ENCODE measurements at regions not wholly inside any gene's neighbourhood (a gene's known extent, or its start where the extent isn't known, plus 50 kb on each side); places are given as distances from the start of the nearest gene placed in this dataset.

DNA sequence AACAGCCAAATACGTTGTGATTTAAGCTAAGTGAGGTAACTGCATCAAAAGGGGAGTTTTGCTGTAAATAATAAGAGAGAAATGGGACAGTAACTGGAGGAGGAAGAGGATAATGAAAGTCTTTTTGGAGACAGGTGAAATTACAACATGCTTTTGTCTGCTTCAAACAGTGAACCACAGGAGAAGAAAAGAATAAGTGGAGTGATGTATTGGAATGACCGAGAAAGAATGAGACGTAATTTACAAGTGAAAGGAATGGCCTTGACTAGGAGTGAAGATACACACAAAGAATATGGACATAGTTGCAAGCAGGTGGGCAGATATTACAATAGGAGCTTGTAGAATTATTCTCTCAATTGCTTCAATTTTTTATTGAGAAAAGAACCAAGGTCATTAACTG, 550.8 kb downstream of the DIPK2A start:
- ATAC-seq (replicated peaks in 1 of 2), result no peak
- Mint-ChIP-seq H3K4me3 (no peak overlapping the region), H3K27ac (no peak overlapping the region), H3K4me1 (ENCODE audit: low read depth) (no peaks in the 10 kb centered on the region), H3K9me3 (peaks cover 0 to 1% of the 10 kb centered on the region in 2 donors), H3K36me3 (ENCODE audit: insufficient read depth in 2 of 2) (no peaks in the 10 kb centered on the region), H3K27me3 (ENCODE audit: low read depth) (no peaks in the 10 kb centered on the region)
- DNase-seq, result no peak

DNA sequence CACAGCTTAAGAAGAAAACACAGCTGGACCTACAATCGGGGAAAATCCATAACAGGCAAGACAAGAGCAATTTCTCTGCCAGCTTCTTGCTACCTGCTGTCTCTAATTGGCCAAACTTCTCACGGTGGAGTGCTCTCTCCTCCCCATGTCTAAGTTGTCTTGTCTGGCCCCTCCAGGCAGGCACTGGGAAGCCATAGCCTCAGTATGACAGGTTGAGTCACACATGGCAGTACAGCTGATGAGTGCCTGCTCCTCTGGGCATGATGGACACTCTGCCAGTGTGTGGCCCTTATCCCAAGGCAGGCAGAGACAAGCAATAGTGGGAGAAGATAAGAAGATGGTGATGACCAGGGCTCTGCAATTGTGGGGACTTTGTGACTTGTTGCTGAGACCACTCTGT, 551.8 kb downstream of the DIPK2A start:
- Mint-ChIP-seq H3K27me3 (ENCODE audit: low read depth) (no peaks in the 10 kb centered on the region), H3K9me3 (no peaks in the 10 kb centered on the region), H3K27ac (no peak overlapping the region), H3K4me3 (no peak overlapping the region), H3K36me3 (ENCODE audit: insufficient read depth in 2 of 2) (no peaks in the 10 kb centered on the region), H3K4me1 (ENCODE audit: low read depth) (no peaks in the 10 kb centered on the region)
- DNase-seq (no peak), ATAC-seq (replicated peaks in 1 of 2) (no peak)

DNA sequence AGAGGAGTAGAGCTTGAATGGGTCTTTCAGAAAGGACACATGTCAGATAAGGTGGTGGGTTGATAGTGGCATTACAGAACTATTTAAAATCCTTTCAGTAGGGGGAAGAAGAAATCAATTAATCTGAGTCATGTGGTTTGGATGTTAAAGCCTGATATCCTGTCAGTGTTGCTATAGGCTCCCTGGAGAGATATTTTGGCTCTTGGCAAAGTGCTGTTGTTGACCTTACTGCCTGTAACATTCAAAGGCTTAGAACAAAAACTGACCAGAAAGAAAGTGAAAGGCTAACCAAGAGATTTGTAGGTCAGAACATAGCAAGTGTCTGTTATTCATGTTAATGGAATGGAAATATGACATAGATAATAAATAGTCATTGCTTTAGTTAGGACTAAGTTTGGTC, 552.9 kb downstream of the DIPK2A start:
- Mint-ChIP-seq H3K27me3 (ENCODE audit: low read depth) (no peaks in the 10 kb centered on the region), H3K4me3 (no peak overlapping the region), H3K36me3 (ENCODE audit: insufficient read depth in 2 of 2) (no peaks in the 10 kb centered on the region), H3K4me1 (ENCODE audit: low read depth) (no peaks in the 10 kb centered on the region), H3K9me3 (no peaks in the 10 kb centered on the region), H3K27ac (no peak overlapping the region)
- ATAC-seq (replicated peaks in 1 of 2), result no peak
- DNase-seq, result no peak

DNA sequence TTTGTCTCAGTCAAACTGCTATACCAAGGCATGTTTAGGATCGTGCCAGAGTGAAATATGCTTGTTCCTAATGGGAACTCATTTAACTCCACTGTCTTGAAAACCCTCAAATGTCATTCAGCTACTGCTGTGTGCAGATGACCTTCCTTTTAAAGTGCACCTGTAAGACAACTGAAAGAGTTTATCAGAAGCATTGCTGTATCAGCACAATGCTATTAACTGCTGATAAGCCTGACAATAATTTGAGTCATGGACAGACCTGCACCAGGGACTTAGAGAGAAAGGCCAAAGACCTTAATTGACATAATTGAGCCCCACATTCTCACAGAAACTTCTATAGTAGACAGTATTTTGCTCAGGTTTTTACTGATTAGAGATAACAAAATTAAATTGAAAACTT, 557.9 kb downstream of the DIPK2A start:
- no peak for DNase-seq
- no peak overlapping the region for H3K4me3 Mint-ChIP-seq
- H3K27ac Mint-ChIP-seq, result no peak overlapping the region
- no peaks in the 10 kb centered on the region for H3K4me1 Mint-ChIP-seq (ENCODE audit: low read depth)
- H3K36me3 Mint-ChIP-seq (ENCODE audit: insufficient read depth in 2 of 2), result no peaks in the 10 kb centered on the region
- no peaks in the 10 kb centered on the region for H3K27me3 Mint-ChIP-seq (ENCODE audit: low read depth)
- H3K9me3 Mint-ChIP-seq, result no peaks in the 10 kb centered on the region
- ATAC-seq (replicated peaks in 1 of 2), result no peak

DNA sequence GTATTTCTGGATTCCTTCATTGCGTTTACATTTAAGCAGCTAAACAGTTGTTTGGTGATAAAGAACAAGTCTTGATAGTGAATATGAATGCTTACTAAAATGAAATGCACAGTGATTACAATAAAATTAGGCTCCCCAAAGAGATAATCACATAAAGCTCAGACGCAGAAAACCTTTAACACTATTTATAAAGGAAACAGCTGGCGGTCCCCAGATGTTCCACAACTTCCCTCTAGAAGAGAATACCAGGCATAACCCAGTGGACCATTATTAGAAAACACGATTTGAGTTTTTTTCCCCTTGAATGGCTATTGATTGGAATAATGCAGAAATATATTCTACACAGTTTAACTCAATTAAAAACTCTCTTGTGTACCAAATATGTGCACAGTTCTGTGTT, 573.2 kb downstream of the DIPK2A start:
- DNase-seq, result no peak
- Mint-ChIP-seq H3K27ac (no peak overlapping the region), H3K4me1 (ENCODE audit: low read depth) (no peaks in the 10 kb centered on the region), H3K4me3 (no peak overlapping the region), H3K9me3 (no peaks in the 10 kb centered on the region), H3K27me3 (ENCODE audit: low read depth) (no peaks in the 10 kb centered on the region), H3K36me3 (ENCODE audit: insufficient read depth in 2 of 2) (no peaks in the 10 kb centered on the region)
- no peak for ATAC-seq (replicated peaks in 1 of 2)

DNA sequence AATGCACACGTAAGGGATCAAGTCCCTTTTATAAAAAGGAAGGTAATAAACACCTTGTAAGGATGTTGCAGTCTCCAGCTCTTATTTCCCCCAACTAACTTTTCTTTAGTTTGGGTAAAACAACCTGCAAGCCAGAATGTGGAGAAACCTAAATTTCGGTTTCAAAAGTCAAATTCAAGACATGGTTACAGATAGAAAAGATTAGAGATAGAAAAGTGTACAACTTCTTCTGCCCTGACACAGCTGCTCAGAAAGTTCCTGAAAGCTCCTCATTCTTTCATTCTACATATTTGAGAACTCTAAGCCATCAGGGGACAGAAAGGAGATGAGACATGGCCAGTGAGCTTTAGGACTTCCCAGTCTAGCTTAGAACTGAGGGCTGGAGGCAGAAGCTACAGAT, 574.9 kb downstream of the DIPK2A start:
- H3K4me3 Mint-ChIP-seq, result no peak overlapping the region
- ATAC-seq (replicated peaks in 1 of 2), result no peak
- H3K27ac Mint-ChIP-seq, result no peak overlapping the region
- DNase-seq, result no peak
- H3K36me3 Mint-ChIP-seq (ENCODE audit: insufficient read depth in 2 of 2), result no peaks in the 10 kb centered on the region
- no peaks in the 10 kb centered on the region for H3K4me1 Mint-ChIP-seq (ENCODE audit: low read depth)
- no peaks in the 10 kb centered on the region for H3K9me3 Mint-ChIP-seq
- H3K27me3 Mint-ChIP-seq (ENCODE audit: low read depth), result no peaks in the 10 kb centered on the region

DNA sequence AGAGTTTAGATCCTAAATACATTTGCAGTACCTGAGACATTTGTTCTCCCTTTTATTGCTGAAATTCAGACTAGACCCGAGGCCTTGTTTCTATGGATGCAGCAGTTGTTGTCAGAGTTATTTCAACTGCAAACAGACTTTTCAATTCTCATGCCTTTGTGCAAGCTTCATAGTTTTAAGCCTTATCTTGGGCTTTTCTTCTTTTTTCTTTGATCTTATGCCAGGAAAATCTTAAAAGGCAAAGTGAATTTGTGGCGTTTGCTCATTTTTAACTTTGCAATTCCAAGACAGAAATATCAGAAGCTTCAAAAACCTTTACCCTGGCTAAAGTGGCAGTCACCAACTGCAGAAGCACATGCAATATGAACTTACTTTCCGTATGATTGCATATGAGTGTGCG, 576.7 kb downstream of the DIPK2A start:
- no peaks in the 10 kb centered on the region for H3K9me3 Mint-ChIP-seq
- H3K27me3 Mint-ChIP-seq (ENCODE audit: low read depth), result no peaks in the 10 kb centered on the region
- no peak for ATAC-seq (replicated peaks in 1 of 2)
- no peaks in the 10 kb centered on the region for H3K4me1 Mint-ChIP-seq (ENCODE audit: low read depth)
- no peak overlapping the region for H3K27ac Mint-ChIP-seq
- no peak overlapping the region for H3K4me3 Mint-ChIP-seq
- no peak for DNase-seq
- no peaks in the 10 kb centered on the region for H3K36me3 Mint-ChIP-seq (ENCODE audit: insufficient read depth in 2 of 2)

DNA sequence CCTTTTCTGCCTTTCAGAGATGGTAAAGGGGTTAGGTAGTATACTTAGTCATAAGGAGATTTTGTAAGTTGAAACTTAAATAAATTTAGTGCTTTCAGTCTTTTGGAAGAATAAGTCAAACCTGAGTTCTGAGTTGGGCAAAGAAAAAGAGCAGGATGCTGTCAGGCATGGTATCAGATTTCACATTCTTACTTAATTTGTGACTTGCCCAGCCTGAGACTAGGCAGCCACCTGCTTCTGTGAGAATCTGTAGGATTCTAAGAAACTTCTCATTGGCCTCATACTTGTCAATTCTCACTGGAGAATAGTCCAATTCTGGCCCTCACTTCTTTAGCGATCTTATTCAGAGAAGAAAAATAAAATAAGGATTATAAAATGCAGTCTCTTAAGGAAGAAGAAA, 577.5 kb downstream of the DIPK2A start:
- no peak for DNase-seq
- no peak overlapping the region for H3K4me3 Mint-ChIP-seq
- H3K9me3 Mint-ChIP-seq, result no peaks in the 10 kb centered on the region
- H3K4me1 Mint-ChIP-seq (ENCODE audit: low read depth), result no peaks in the 10 kb centered on the region
- H3K27me3 Mint-ChIP-seq (ENCODE audit: low read depth), result no peaks in the 10 kb centered on the region
- no peak overlapping the region for H3K27ac Mint-ChIP-seq
- ATAC-seq (replicated peaks in 1 of 2), result no peak
- H3K36me3 Mint-ChIP-seq (ENCODE audit: insufficient read depth in 2 of 2), result no peaks in the 10 kb centered on the region

DNA sequence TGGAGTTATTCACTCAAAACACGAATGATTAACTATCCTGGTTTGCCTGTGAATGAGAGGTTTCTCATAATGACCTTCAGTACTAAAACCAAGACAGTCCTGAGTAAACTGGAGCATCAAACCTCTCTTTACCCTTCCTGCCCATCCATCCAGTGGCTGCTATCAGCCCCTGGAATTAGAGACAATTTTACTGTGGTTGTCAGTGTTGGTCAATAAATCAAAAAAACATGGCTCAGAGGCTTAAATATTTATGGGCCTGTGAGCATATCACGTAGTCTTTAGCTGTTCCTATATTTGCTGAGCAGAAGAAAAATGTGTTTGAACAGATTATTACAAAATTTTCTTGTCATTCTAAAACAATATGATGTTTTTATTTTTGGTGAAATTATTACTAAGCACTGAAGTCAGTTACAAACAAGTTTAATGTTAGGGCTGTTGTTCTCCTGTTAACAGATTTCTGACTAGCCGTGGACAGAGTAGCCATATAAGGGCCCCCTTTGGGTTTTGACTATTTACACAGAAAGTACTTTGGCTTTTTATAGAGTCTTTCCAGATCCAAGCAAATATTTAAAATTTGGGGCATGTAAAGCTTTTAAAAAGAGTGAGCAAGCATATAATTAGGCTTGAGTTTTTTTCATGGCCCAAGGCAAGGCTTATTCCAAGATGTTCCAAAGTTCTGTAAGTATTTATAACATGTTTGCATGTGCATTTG, 580.9 kb downstream of the DIPK2A start:
- no peaks in the 10 kb centered on the region for H3K27me3 Mint-ChIP-seq (ENCODE audit: low read depth)
- H3K36me3 Mint-ChIP-seq (ENCODE audit: insufficient read depth in 2 of 2), result no peaks in the 10 kb centered on the region
- peaks cover 0 to 1% of the 10 kb centered on the region in 2 donors for H3K9me3 Mint-ChIP-seq
- DNase-seq, result no peak
- no peak overlapping the region for H3K27ac Mint-ChIP-seq
- no peaks in the 10 kb centered on the region for H3K4me1 Mint-ChIP-seq (ENCODE audit: low read depth)
- ATAC-seq (replicated peaks in 1 of 2), result no peak
- no peak overlapping the region for H3K4me3 Mint-ChIP-seq

DNA sequence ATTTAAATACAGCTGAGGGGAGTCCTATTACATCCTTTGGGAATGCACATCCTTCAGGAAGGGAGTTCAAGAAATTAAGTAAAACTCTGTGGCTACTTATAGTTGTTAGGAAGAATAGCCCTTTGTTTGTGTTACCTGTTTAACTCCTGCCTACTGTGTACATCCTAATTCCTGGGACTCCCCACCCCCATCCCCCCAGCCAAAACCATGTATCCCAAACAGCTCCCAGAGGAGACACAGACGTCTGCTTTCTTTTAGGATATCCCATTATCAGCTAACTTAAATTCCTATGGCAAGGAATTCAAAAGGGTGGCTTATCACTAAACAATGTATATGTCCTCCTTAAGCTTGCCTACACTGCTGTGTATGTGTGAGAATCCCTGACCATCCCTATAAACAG, 581.7 kb downstream of the DIPK2A start:
- DNase-seq (no peak), ATAC-seq (replicated peaks in 1 of 2) (no peak)
- Mint-ChIP-seq H3K27ac (no peak overlapping the region), H3K9me3 (peaks cover 0 to 1% of the 10 kb centered on the region in 2 donors), H3K36me3 (ENCODE audit: insufficient read depth in 2 of 2) (no peaks in the 10 kb centered on the region), H3K4me3 (no peak overlapping the region), H3K4me1 (ENCODE audit: low read depth) (no peaks in the 10 kb centered on the region), H3K27me3 (ENCODE audit: low read depth) (no peaks in the 10 kb centered on the region)

DNA sequence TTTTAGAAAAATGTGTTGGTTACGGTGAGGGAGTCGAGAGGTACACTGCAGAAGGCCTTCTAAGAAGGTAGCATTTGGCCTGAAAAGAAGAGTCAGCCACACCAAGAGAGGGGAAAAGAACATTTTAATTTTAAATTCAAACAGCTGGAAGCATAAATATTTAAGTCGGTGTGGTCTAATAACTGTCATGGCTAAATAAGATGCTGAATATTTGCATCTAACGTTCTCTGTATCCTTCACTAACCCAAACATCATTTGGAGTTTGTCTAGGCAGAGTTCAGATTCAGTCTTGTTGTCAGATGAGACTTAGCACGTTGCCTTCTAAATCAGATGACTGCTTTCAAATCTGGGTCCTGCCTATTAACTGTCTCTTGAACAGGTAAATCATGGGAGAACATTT, 583.3 kb downstream of the DIPK2A start:
- H3K4me3 Mint-ChIP-seq, result no peak overlapping the region
- DNase-seq (no peak), ATAC-seq (replicated peaks in 1 of 2) (no peak)
- H3K36me3 Mint-ChIP-seq (ENCODE audit: insufficient read depth in 2 of 2), result no peaks in the 10 kb centered on the region
- H3K27me3 Mint-ChIP-seq (ENCODE audit: low read depth), result no peaks in the 10 kb centered on the region
- no peaks in the 10 kb centered on the region for H3K4me1 Mint-ChIP-seq (ENCODE audit: low read depth)
- no peak overlapping the region for H3K27ac Mint-ChIP-seq
- H3K9me3 Mint-ChIP-seq, result peaks cover 0 to 1% of the 10 kb centered on the region in 2 donors

DNA sequence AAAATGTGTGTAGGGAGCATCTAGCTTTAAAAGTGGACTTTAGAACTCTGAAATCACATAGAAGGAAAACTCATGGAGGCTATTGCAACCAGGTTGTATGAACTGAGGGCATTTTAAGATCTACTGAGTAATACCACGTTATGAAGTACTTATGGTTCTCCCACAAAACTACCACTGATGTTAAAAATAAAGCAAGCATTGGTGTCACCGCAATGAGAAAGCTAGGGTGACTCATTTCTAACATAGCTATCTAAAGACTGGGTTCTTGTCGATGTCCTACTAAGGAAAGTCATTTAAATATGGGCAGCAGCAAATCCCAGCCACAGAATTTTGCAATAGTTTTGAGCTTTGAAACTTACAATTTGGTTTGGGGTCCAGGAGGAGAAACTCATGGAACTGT, 584.8 kb downstream of the DIPK2A start:
- Mint-ChIP-seq H3K27ac (no peak overlapping the region), H3K4me1 (ENCODE audit: low read depth) (no peaks in the 10 kb centered on the region), H3K36me3 (ENCODE audit: insufficient read depth in 2 of 2) (no peaks in the 10 kb centered on the region), H3K27me3 (ENCODE audit: low read depth) (no peaks in the 10 kb centered on the region), H3K9me3 (peaks cover 1 to 2% of the 10 kb centered on the region in 2 donors), H3K4me3 (no peak overlapping the region)
- DNase-seq (no peak), ATAC-seq (replicated peaks in 1 of 2) (peak in 1 of 2 donors; percentile 23)

DNA sequence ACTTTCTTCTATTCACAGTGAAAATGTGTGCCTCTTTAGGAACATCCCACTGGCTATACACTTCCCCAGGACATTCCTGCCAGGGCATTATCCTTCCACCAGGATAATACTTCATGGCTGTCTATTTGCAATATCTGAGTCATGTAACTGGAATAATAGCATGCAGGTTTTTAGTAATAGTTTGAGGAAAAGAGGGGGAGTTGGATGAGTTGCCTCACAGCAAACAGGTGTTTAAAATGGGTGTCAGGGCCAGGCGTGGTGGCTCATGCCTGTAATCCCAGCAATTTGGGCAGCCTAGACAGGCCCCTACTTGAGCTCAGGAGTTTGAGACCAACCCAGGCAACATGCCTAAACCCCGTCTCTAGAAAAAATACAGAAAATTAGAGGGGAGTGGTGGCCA, 585.9 kb downstream of the DIPK2A start:
- no peak for ATAC-seq (replicated peaks in 1 of 2)
- no peaks in the 10 kb centered on the region for H3K36me3 Mint-ChIP-seq (ENCODE audit: insufficient read depth in 2 of 2)

DNA sequence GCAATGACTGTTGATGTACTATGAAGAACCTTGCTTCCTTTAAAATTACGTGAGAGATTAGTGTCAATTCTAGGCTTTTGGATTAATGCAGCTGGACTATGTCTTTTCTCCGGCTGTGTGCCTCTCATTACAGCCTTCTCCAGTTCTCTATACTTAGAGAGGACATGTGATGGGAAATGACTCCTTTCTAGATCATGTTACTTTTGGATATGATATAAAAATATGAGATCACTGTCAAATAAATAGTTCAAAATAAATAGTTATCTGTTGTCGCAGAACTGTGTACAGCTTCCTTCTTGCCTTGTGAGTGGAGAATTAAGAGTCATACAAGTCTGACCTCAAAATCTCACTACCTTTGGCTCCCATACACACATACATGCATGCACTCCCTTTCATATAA, 592.4 kb downstream of the DIPK2A start:
- no peaks in the 10 kb centered on the region for H3K36me3 Mint-ChIP-seq (ENCODE audit: insufficient read depth in 2 of 2)
- no peak overlapping the region for H3K27ac Mint-ChIP-seq
- no peaks in the 10 kb centered on the region for H3K27me3 Mint-ChIP-seq (ENCODE audit: low read depth)
- peaks cover 0 to 4% of the 10 kb centered on the region in 2 donors for H3K9me3 Mint-ChIP-seq
- DNase-seq (no peak), ATAC-seq (replicated peaks in 1 of 2) (no peak)
- H3K4me3 Mint-ChIP-seq, result no peak overlapping the region
- H3K4me1 Mint-ChIP-seq (ENCODE audit: low read depth), result no peaks in the 10 kb centered on the region

More for the DNA sequence above, 585.9 kb downstream of the DIPK2A start:
- DNase-seq, result no peak
- H3K4me1 Mint-ChIP-seq (ENCODE audit: low read depth), result no peaks in the 10 kb centered on the region
- no peaks in the 10 kb centered on the region for H3K27me3 Mint-ChIP-seq (ENCODE audit: low read depth)
- H3K27ac Mint-ChIP-seq, result no peak overlapping the region
- H3K4me3 Mint-ChIP-seq, result no peak overlapping the region
- H3K9me3 Mint-ChIP-seq, result peaks cover 1 to 2% of the 10 kb centered on the region in 2 donors

All from activated T-cell treated with anti-CD3 and anti-CD28 coated beads, Interleukin-2, amount 50 U/mL, for 72 hours (primary cell).